SJSA1 (cell line): ENCODE measurements at regions not wholly inside any gene's neighbourhood (a gene's known extent, or its start where the extent isn't known, plus 50 kb on each side); places are given as distances from the start of the nearest gene placed in this dataset.

Source experiments
- DNase-seq, 2 experiments: peaks; one replicate each; pipeline ENCODE4 v3.0.0-alpha.2; 2015 to 2020; ENCODE audit warnings: low spot score in 2 of 2, low read depth in 1 of 2
- H3K27ac ChIP-seq: fragments of 250-450 bp; sonication (Bioruptor Pico); 2 replicates; pipeline ENCODE4 v1.5.1; 2020; ENCODE audit warnings: mild to moderate bottlenecking, moderate library complexity
- H3K27me3 ChIP-seq: fragments of 250-450 bp; sonication (Bioruptor Pico); replicated peaks from 2 replicates; pipeline ENCODE4 v1.5.1; 2020; ENCODE audit warnings: mild to moderate bottlenecking, moderate library complexity
- H3K36me3 ChIP-seq: fragments of 250-450 bp; sonication (Bioruptor Pico); 2 replicates; pipeline ENCODE4 v1.5.1; 2020; ENCODE audit warnings: mild to moderate bottlenecking
- H3K4me1 ChIP-seq: fragments of 250-450 bp; sonication (Bioruptor Pico); replicated peaks from 2 replicates; pipeline ENCODE4 v1.6.1; 2021; ENCODE audit warnings: mild to moderate bottlenecking
- H3K4me3 ChIP-seq: fragments of 250-450 bp; sonication (Bioruptor Pico); 2 replicates; pipeline ENCODE4 v1.5.1; 2020; ENCODE audit warnings: mild to moderate bottlenecking
- H3K9me3 ChIP-seq: fragments of 250-450 bp; sonication (Bioruptor Pico); replicated peaks from 2 replicates; pipeline ENCODE4 v1.5.1; 2020; ENCODE audit warnings: mild to moderate bottlenecking

DNA sequence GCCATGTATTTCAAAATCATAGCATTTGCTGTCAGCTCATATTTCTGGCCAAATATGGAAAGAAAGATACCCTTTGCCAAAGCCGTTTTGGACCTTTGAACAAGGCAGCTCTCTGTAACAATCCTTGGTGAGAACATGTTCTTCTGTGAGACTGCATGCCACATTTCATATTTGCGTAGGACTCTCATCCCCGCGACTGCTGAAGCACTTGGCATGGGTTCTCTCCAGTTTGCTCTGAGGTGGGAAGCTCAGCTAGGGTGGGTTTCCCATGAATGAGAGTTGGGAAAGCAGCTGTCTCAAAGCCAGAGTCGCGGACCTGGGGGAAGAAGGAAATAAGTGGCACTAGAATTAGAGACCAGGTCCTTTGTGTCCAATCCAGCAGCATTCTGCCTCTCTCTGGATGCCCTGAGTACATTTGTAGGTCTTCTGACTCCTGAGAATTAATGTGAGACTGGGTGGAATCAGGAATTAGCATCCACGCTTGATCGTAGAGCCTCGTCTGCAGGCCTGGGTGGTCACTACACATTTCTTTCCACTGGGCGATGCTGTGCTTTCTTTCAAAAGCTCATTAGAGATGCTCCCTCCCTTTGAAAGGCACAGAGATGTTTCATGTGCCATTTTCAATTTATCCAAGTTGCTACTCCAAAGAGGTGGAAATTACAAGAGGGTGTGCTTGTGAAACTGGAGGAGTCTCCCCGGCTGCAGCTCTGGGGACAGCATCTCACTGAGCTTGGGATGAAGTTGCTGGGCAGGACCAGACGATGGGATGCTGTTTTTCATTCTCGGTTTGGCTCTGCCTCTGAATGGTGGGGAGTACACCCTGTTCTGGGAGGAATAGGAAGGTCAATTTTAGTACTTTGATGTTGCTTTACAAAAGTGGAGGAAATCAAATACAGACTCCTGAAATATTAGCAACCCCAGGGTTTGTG, 197.2 kb downstream of the GADD45G start:
- H3K4me3 ChIP-seq: no peak overlapping the region
- H3K4me1 ChIP-seq: no peaks in the 10 kb centered on the region
- H3K27ac ChIP-seq: no peak overlapping the region
- no peak for DNase-seq
- H3K36me3 ChIP-seq: no peaks in the 10 kb centered on the region
- H3K9me3 ChIP-seq: no peaks in the 10 kb centered on the region
- H3K27me3 ChIP-seq: no peaks in the 10 kb centered on the region

DNA sequence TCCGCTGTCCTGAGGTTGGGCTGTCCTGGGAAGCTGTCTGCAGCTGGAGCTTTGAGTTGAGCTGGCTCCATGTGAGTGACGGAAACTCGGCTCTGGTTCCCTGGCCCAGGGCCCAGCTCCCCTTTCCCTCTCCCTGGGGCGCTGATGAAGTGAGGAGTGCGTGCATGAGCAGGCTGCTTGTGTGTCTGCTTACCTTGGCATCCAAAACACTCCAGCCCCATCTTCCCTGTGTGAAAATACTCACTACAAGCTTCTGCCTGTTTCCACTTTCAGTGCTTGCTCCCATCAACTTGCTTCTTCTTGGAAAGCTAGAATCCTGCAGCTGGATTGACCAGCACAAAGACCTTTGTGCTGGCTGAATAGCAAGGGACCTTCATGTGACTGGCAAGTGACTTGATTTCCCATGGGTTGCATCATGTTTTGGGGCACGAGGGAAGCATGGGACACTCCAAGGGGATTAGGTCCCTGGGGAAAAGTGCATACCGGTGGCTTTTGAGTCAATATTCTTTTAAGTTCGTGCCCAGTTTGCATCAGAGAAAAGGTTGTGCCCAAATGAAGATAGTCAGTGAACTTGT, 198.1 kb downstream of the GADD45G start:
- no peak for DNase-seq
- no peaks in the 10 kb centered on the region for H3K27me3 ChIP-seq
- no peak overlapping the region for H3K27ac ChIP-seq
- H3K4me1 ChIP-seq: no peaks in the 10 kb centered on the region
- no peaks in the 10 kb centered on the region for H3K9me3 ChIP-seq
- H3K4me3 ChIP-seq: no peak overlapping the region
- no peaks in the 10 kb centered on the region for H3K36me3 ChIP-seq

GRCh38 chr9:89803403-89803802, 198.6 kb downstream of the GADD45G start:
- Histone ChIP-seq H3K4me1 (no peaks in the 10 kb centered on the region), H3K9me3 (no peaks in the 10 kb centered on the region), H3K36me3 (no peaks in the 10 kb centered on the region), H3K4me3 (no peak overlapping the region), H3K27ac (no peak overlapping the region), H3K27me3 (no peaks in the 10 kb centered on the region)
- DNase-seq: no peak

DNA sequence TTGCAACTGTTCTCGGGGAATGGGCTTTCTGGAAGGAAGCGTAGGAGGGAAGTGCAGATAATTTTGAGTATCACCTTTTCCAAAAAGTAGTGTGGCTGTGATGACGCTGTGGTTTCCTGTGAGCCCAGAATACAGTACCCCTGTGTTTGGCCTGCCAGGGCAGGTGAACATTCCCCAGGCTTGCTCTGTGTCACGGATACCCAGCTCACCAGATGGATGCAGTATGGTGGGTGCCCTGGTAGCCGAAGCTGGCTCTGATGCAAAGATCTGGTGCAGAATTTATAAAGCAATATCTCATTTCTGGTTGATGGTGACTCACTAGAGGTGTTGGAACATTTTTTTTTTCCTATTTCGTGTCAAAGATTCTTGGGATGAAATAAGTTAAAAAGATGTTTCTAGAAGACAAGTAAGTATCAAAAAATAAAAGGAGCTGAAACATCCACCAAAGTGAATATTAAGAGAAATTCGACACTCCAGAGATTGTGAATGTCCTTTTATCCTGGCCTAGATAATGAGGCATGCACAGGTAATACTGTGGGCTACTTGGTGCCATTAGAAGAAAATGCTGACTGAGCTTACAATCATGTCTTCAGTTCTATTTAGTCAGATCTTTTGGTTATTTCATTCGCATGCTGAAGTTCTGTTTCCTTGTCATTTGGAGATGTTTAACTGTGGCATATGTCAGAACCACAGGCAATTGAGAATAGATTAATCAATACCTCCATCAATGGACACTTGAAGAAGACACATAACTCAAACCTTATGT, 200.1 kb downstream of the GADD45G start:
- Histone ChIP-seq H3K9me3 (no peaks in the 10 kb centered on the region), H3K4me3 (no peak overlapping the region), H3K27me3 (no peaks in the 10 kb centered on the region), H3K36me3 (no peaks in the 10 kb centered on the region), H3K4me1 (no peaks in the 10 kb centered on the region), H3K27ac (no peak overlapping the region)
- no peak for DNase-seq

- Histone ChIP-seq H3K27ac (no peak overlapping the region), H3K36me3 (no peaks in the 10 kb centered on the region), H3K27me3 (no peaks in the 10 kb centered on the region), H3K4me3 (no peak overlapping the region), H3K9me3 (no peaks in the 10 kb centered on the region), H3K4me1 (no peaks in the 10 kb centered on the region)
- no peak for DNase-seq
These were observed 200.9 kb downstream of the GADD45G start for GRCh38 chr9:89805571-89806292.

GRCh38 chr9:89806371-89807100, 201.7 kb downstream of the GADD45G start:
- no peak overlapping the region for H3K27ac ChIP-seq
- no peak for DNase-seq

GRCh38 chr9:89807101-89807395, 202.2 kb downstream of the GADD45G start:
- Histone ChIP-seq H3K4me1 (no peaks in the 10 kb centered on the region), H3K4me3 (no peak overlapping the region), H3K9me3 (no peaks in the 10 kb centered on the region), H3K27me3 (no peaks in the 10 kb centered on the region), H3K27ac (no peak overlapping the region), H3K36me3 (no peaks in the 10 kb centered on the region)
- no peak for DNase-seq

More at GRCh38 chr9:89806371-89807100, 201.7 kb downstream of the GADD45G start:
- Histone ChIP-seq H3K4me1 (no peaks in the 10 kb centered on the region), H3K36me3 (no peaks in the 10 kb centered on the region), H3K9me3 (no peaks in the 10 kb centered on the region), H3K4me3 (no peak overlapping the region), H3K27me3 (no peaks in the 10 kb centered on the region)

DNA sequence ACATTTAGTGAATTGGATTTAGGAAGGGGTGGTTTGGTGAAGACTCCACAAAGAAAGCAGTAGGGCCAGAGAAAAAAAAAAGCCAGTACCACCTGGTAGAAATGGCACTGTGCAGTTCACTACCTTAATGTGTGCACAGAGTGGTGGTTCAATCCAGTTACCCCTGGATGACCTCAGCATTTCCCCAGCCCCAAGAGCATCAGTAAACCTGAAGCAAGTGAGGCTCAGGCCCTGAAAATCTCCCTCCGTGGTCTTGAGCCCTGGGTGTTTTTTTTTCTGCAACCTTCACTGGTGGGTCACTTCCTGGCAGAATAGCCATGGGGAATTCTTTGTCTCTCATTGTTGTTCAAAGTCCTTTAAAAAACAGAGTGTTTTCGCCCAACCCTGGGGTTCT, 202.9 kb downstream of the GADD45G start:
- no peaks in the 10 kb centered on the region for H3K4me1 ChIP-seq
- no peaks in the 10 kb centered on the region for H3K27me3 ChIP-seq
- DNase-seq: no peak
- no peaks in the 10 kb centered on the region for H3K9me3 ChIP-seq
- H3K27ac ChIP-seq: no peak overlapping the region
- no peaks in the 10 kb centered on the region for H3K36me3 ChIP-seq
- no peak overlapping the region for H3K4me3 ChIP-seq

GRCh38 chr9:89808076-89808755, 203.4 kb downstream of the GADD45G start:
- DNase-seq: no peak
- Histone ChIP-seq H3K27me3 (no peaks in the 10 kb centered on the region), H3K27ac (no peak overlapping the region), H3K36me3 (no peaks in the 10 kb centered on the region), H3K4me3 (no peak overlapping the region), H3K4me1 (no peaks in the 10 kb centered on the region), H3K9me3 (no peaks in the 10 kb centered on the region)

DNA sequence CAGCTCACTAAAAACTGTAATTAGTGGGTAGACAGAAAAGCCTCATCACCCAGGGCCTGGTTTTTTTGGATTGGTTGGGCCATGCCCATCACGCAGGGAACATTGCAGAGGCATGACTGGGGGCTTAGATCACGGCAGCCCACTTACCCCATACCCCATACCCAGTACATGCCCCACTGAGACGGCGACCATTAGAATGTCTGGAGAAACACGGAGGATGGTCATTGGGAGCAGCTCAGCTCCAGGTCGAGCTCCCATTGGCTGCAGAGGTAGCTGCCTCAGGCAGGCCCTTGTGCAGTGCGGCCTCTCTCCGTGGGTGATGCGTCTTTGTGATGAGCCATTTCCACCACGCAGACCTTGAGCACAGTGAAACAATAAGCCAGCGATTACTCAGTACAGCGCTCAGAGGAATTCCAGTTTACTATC, 204.0 kb downstream of the GADD45G start:
- no peak overlapping the region for H3K27ac ChIP-seq
- DNase-seq: no peak

GRCh38 chr9:89810431-89810830, 205.6 kb downstream of the GADD45G start:
- Histone ChIP-seq H3K9me3 (no peaks in the 10 kb centered on the region), H3K27ac (no peak overlapping the region), H3K4me3 (no peak overlapping the region), H3K27me3 (no peaks in the 10 kb centered on the region), H3K36me3 (no peaks in the 10 kb centered on the region), H3K4me1 (no peaks in the 10 kb centered on the region)
- no peak for DNase-seq

More for the DNA sequence above, 204.0 kb downstream of the GADD45G start:
- Histone ChIP-seq H3K4me1 (no peaks in the 10 kb centered on the region), H3K4me3 (no peak overlapping the region), H3K36me3 (no peaks in the 10 kb centered on the region), H3K9me3 (no peaks in the 10 kb centered on the region), H3K27me3 (no peaks in the 10 kb centered on the region)

DNA sequence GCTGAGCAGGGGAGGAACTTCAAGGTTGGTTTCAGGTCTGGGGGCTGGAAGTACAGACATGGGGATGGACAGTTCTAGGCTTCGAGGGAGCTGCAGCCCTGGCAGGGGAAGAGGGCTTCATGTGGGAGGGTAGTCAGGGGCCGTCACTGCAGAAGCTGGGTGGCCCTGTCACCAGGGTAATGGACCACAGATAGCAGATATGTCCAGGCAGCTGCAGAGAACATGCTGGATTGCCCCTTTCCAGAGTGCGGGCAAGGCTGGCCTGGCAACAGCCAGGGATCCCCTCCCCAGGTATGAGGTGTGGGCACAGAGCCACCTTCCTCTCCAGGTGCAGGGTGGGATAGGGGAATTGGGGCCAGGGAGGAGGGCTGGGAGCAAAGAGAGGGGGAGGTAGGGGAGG, 206.5 kb downstream of the GADD45G start:
- no peaks in the 10 kb centered on the region for H3K4me1 ChIP-seq
- no peak for DNase-seq
- no peak overlapping the region for H3K27ac ChIP-seq
- H3K4me3 ChIP-seq: no peak overlapping the region
- H3K27me3 ChIP-seq: no peaks in the 10 kb centered on the region
- H3K36me3 ChIP-seq: no peaks in the 10 kb centered on the region
- H3K9me3 ChIP-seq: no peaks in the 10 kb centered on the region
